Ovary (tissue), 7 donors: ENCODE measurements at regions not wholly inside any gene's neighbourhood (a gene's known extent, or its start where the extent isn't known, plus 50 kb on each side); places are given as distances from the start of the nearest gene placed in this dataset.

ENCODE experiments used
- DNase-seq, 5 donors: peaks; one replicate each; pipeline ENCODE4 v3.0.0-alpha.2; 2019 to 2020
- H3K27ac ChIP-seq, 2 donors: fragments of 200-600 bp; one replicate each; pipeline versions ENCODE4 v1.5.1 to v1.8.0; 2019 to 2022
- H3K27me3 ChIP-seq: fragments of 200-600 bp; one replicate; pipeline ENCODE4 v1.8.0; 2022
- H3K36me3 ChIP-seq: fragments of 200-600 bp; sonication (generic); one replicate; pipeline ENCODE4 v1.5.1; 2019
- H3K4me1 ChIP-seq: one replicate; pipeline ENCODE4 v1.8.1; 2013; ENCODE audit warnings: mild to moderate bottlenecking, moderate library complexity; ENCODE audit not compliant: insufficient read depth
- H3K4me3 ChIP-seq: fragments of 200-600 bp; sonication (generic); one replicate; pipeline ENCODE4 v1.5.1; 2017
- H3K9me3 ChIP-seq, 2 donors: fragments of 200-600 bp in 1 of 2; sonication (generic) in 1 of 2; one replicate each; pipeline versions ENCODE4 v1.5.1 to v1.8.1; 2013 to 2019; ENCODE audit warnings: mild to moderate bottlenecking in 1 of 2, moderate library complexity in 1 of 2
- EP300 ChIP-seq: sonication (generic); formaldehyde crosslinking; IDR thresholded peaks from one replicate; pipeline ENCODE4 v1.6.1; 2017; ENCODE audit warnings: antibody characterized with exemption
- POLR2A ChIP-seq: fragments of 450-650 bp; IDR thresholded peaks from one replicate; pipeline ENCODE4 v1.6.1; 2017; ENCODE audit warnings: antibody characterized with exemption, mild to moderate bottlenecking, moderate library complexity
- WGBS, 3 donors: extraction: QIAGEN DNeasy Blood & Tissue Kit in 1 of 3; methylation state at CpG; one replicate each; pipeline versions ENCODE4 v1.1.5 to v1.1.7; 2013 to 2017; 5-methylcytosine and 5-hydroxymethylcytosine counted together
- intact Hi-C, 4 donors: fragments of 100-400 bp; cut with DNase I; formaldehyde crosslinking; loops; one replicate each; pipeline versions ENCODE4 v1.11.0 to v1.15.1; 2022 to 2023
- TF ChIP-seq, protein P1 (sequence below), 3 donors: fragments of 450-650 bp in 2 of 3; fragments of 200-600 bp in 1 of 3; IDR thresholded peaks; one replicate each; pipeline versions ENCODE4 v1.5.1 to v1.8.0; 2016 to 2022; ENCODE audit warnings: antibody characterized with exemption in 3 of 3, mild to moderate bottlenecking in 1 of 3
- donor health status: DM: no; HTN: no; CAD: no; lungs with moderate emphysema.
- donor health status: DM: no; HTN: no; CAD: no.
- donor health status: Bipolar disorder and iron deficiency.
- donor health status: DM: no; HTN: no; CAD: no.
- donor health status: DM: yes; HTN: yes; CAD: no.

GRCh38 chr9:100756217-100756616 lies 178.3 kb downstream of the CAVIN4 start:
- no peaks in the 10 kb centered on the region for H3K36me3 ChIP-seq
- no peak for DNase-seq
- intact Hi-C loops: no loop called here
- WGBS, 3 donors: 35 to 52% (median 42%) methylated on average over 2 of the region's 2 CpGs
- H3K4me1 ChIP-seq: no peaks in the 10 kb centered on the region
- H3K27ac ChIP-seq: no peak overlapping the region
- H3K9me3 ChIP-seq: no peaks in the 10 kb centered on the region
- H3K27me3 ChIP-seq: no peaks in the 10 kb centered on the region
- H3K4me3 ChIP-seq: no peak overlapping the region
- TF ChIP-seq, protein P1, sequence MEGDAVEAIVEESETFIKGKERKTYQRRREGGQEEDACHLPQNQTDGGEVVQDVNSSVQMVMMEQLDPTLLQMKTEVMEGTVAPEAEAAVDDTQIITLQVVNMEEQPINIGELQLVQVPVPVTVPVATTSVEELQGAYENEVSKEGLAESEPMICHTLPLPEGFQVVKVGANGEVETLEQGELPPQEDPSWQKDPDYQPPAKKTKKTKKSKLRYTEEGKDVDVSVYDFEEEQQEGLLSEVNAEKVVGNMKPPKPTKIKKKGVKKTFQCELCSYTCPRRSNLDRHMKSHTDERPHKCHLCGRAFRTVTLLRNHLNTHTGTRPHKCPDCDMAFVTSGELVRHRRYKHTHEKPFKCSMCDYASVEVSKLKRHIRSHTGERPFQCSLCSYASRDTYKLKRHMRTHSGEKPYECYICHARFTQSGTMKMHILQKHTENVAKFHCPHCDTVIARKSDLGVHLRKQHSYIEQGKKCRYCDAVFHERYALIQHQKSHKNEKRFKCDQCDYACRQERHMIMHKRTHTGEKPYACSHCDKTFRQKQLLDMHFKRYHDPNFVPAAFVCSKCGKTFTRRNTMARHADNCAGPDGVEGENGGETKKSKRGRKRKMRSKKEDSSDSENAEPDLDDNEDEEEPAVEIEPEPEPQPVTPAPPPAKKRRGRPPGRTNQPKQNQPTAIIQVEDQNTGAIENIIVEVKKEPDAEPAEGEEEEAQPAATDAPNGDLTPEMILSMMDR (IDR thresholded peaks at IDR 0.05): no peak
- TF ChIP-seq POLR2A (no peak), EP300 (no peak)

DNA sequence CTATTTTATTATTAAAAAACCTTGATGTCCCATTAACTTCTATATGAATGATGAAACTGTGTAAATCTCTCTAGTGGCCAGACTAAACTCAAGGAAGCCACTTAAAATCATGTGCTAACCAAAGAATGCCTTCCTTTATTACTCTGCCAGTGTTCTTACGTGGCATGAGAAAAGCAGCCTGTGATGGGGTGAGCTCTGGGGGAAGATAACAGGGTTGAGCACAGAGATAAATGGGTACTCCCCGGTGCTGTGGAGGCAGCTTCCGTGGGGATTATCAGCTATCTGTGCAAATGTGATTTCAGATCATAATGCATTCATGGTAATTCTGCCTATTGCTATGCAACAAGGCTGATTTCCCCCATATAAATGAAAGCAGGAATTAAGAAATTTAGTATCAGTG lies 181.3 kb downstream of the CAVIN4 start:
- no peak overlapping the region for H3K27ac ChIP-seq
- no peak overlapping the region for H3K4me3 ChIP-seq
- no peaks in the 10 kb centered on the region for H3K27me3 ChIP-seq
- WGBS, 3 donors: 12 to 41% (median 13%) methylated on average over 3 of the region's 3 CpGs
- H3K4me1 ChIP-seq: no peaks in the 10 kb centered on the region
- no peak for DNase-seq
- H3K36me3 ChIP-seq: no peaks in the 10 kb centered on the region
- intact Hi-C loops: no loop called here
- TF ChIP-seq, protein P1 (IDR thresholded peaks at IDR 0.05): no peak
- TF ChIP-seq POLR2A: no peak
- TF ChIP-seq EP300: no peak
- no peaks in the 10 kb centered on the region for H3K9me3 ChIP-seq

DNA sequence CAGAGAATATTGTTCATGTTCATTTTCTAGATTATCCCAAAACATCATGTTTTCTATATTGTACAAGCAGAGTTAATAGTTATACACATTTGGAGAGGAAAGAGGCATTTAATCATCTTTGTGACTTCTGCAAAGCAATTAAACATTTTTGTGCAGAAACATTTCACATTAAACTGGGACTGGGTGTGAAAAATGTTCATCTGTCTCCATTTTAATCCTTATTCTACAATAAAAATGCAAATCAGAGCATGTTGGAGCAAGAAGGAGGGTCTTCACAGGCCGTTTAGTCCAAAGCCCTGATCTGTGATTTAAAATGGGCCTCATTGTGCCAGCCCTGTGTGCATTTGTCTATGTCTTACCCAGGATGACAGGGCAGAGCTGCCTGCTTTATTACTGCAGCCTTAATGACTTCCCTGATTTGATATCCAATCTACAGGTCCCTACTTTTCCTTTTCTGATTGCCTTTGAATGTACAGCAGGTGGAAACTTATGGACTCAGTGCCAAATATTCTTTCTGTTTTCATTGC lies 183.5 kb downstream of the CAVIN4 start:
- TF ChIP-seq, protein P1 (IDR thresholded peaks at IDR 0.05): no peak
- no peak for TF ChIP-seq EP300
- TF ChIP-seq POLR2A: no peak
- intact Hi-C loops: no loop called here
- Histone ChIP-seq H3K36me3 (no peaks in the 10 kb centered on the region), H3K4me1 (no peaks in the 10 kb centered on the region), H3K27me3 (no peaks in the 10 kb centered on the region), H3K27ac (no peak overlapping the region), H3K4me3 (no peak overlapping the region), H3K9me3 (no peaks in the 10 kb centered on the region)
- 5 to 8% (median 6%) methylated on average over 1 of the region's 1 CpG for WGBS, 3 donors
- DNase-seq: no peak

DNA sequence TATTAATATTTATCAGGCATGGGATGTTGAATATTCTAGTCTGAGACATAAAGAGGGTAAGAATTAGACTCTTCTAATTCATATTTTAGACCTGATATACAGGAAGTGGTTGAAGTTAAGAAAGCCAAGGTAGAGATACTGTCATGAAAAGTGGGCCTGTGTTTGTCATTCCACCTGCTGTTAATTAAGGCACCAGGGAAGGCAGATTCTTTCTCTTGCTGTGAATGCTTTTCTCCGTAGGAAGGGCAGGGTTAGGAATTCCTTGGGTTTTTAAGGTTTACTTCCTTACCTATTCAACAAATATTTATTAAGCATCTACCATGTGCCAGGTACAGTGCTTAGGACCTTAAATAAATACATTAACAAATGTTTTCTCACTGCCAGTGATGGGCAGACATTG lies 196.4 kb downstream of the CAVIN4 start:
- Histone ChIP-seq H3K36me3 (no peaks in the 10 kb centered on the region), H3K9me3 (no peaks in the 10 kb centered on the region), H3K4me3 (no peak overlapping the region), H3K27me3 (no peaks in the 10 kb centered on the region), H3K4me1 (no peaks in the 10 kb centered on the region), H3K27ac (no peak overlapping the region)
- intact Hi-C loops: no loop called here
- TF ChIP-seq EP300 (no peak), POLR2A (no peak)
- TF ChIP-seq, protein P1 (IDR thresholded peaks at IDR 0.05): no peak
- WGBS, 3 donors: 16 to 23% (median 20%) methylated on average over 1 of the region's 1 CpG
- DNase-seq: no peak

GRCh38 chr9:100774962-100775361 lies 197.1 kb downstream of the CAVIN4 start:
- 11 to 26% (median 13%) methylated on average over 1 of the region's 1 CpG for WGBS, 3 donors
- H3K27me3 ChIP-seq: no peaks in the 10 kb centered on the region

More at GRCh38 chr9:100774962-100775361, 197.1 kb downstream of the CAVIN4 start:
- no peaks in the 10 kb centered on the region for H3K36me3 ChIP-seq
- H3K4me3 ChIP-seq: no peak overlapping the region
- H3K4me1 ChIP-seq: no peaks in the 10 kb centered on the region
- H3K9me3 ChIP-seq: no peaks in the 10 kb centered on the region
- no peak for TF ChIP-seq EP300
- no peak for TF ChIP-seq POLR2A
- TF ChIP-seq, protein P1 (IDR thresholded peaks at IDR 0.05): no peak
- no peak overlapping the region for H3K27ac ChIP-seq
- intact Hi-C loops: no loop called here
- DNase-seq: no peak
